ENCODE measurements at regions not wholly inside any gene's neighbourhood (a gene's known extent, or its start where the extent isn't known, plus 50 kb on each side); places are given as distances from the start of the nearest gene placed in this dataset.
A peak's percentile ranks its signal among the peaks of the same experiment; 100 is the strongest.

GRCh38 chr13:62110079-62110478 lies 694.4 kb upstream of the PCDH20 start:
- H3K4me2 ChIP-seq: no peak overlapping the region
- H3K27me3 ChIP-seq (ENCODE audit: insufficient read depth): no peaks in the 10 kb centered on the region
- H3K79me2 ChIP-seq (replicated peaks; ENCODE audit: insufficient read depth): no peaks in the 10 kb centered on the region
- H3K27ac ChIP-seq (ENCODE audit: low read depth): no peak overlapping the region
- peaks cover 6% of the 10 kb centered on the region; the same call in 2 of the 3 replicates for H3K4me1 Mint-ChIP-seq
- peaks cover 7% of the 10 kb centered on the region; the same call in 1 of the 2 replicates for H3K4me1 ChIP-seq (ENCODE audit: insufficient read depth)
- no peaks in the 10 kb centered on the region for H3F3A ChIP-seq (replicated peaks; ENCODE audit: low read depth)
- peaks cover 4% of the 10 kb centered on the region; the same call in 1 of the 3 replicates for H3K9me3 Mint-ChIP-seq
- ATAC-seq: no peak
- no peaks in the 10 kb centered on the region for H3K36me3 ChIP-seq (ENCODE audit: insufficient read depth)
- no peaks in the 10 kb centered on the region for H3K9me2 ChIP-seq (ENCODE audit: insufficient read depth)
- no peak overlapping the region for H3K4me3 ChIP-seq
- TF ChIP-seq JUNB (IDR thresholded peaks at IDR 0.05; ENCODE audit: unreplicated experiment): no peak
- TF ChIP-seq CREB1 (CRISPR knock-in tag; IDR thresholded peaks at IDR 0.05; ENCODE audit: low read depth): no peak
- TF ChIP-seq, protein P1, sequence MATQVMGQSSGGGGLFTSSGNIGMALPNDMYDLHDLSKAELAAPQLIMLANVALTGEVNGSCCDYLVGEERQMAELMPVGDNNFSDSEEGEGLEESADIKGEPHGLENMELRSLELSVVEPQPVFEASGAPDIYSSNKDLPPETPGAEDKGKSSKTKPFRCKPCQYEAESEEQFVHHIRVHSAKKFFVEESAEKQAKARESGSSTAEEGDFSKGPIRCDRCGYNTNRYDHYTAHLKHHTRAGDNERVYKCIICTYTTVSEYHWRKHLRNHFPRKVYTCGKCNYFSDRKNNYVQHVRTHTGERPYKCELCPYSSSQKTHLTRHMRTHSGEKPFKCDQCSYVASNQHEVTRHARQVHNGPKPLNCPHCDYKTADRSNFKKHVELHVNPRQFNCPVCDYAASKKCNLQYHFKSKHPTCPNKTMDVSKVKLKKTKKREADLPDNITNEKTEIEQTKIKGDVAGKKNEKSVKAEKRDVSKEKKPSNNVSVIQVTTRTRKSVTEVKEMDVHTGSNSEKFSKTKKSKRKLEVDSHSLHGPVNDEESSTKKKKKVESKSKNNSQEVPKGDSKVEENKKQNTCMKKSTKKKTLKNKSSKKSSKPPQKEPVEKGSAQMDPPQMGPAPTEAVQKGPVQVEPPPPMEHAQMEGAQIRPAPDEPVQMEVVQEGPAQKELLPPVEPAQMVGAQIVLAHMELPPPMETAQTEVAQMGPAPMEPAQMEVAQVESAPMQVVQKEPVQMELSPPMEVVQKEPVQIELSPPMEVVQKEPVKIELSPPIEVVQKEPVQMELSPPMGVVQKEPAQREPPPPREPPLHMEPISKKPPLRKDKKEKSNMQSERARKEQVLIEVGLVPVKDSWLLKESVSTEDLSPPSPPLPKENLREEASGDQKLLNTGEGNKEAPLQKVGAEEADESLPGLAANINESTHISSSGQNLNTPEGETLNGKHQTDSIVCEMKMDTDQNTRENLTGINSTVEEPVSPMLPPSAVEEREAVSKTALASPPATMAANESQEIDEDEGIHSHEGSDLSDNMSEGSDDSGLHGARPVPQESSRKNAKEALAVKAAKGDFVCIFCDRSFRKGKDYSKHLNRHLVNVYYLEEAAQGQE (IDR thresholded peaks at IDR 0.05; ENCODE audit: unreplicated experiment): no peak
- TF ChIP-seq, protein P2, sequence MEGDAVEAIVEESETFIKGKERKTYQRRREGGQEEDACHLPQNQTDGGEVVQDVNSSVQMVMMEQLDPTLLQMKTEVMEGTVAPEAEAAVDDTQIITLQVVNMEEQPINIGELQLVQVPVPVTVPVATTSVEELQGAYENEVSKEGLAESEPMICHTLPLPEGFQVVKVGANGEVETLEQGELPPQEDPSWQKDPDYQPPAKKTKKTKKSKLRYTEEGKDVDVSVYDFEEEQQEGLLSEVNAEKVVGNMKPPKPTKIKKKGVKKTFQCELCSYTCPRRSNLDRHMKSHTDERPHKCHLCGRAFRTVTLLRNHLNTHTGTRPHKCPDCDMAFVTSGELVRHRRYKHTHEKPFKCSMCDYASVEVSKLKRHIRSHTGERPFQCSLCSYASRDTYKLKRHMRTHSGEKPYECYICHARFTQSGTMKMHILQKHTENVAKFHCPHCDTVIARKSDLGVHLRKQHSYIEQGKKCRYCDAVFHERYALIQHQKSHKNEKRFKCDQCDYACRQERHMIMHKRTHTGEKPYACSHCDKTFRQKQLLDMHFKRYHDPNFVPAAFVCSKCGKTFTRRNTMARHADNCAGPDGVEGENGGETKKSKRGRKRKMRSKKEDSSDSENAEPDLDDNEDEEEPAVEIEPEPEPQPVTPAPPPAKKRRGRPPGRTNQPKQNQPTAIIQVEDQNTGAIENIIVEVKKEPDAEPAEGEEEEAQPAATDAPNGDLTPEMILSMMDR (conservative IDR thresholded peaks at IDR 0.05; ENCODE audit: low read depth in 2 of 2): no peak
- TF ChIP-seq, protein P3, sequence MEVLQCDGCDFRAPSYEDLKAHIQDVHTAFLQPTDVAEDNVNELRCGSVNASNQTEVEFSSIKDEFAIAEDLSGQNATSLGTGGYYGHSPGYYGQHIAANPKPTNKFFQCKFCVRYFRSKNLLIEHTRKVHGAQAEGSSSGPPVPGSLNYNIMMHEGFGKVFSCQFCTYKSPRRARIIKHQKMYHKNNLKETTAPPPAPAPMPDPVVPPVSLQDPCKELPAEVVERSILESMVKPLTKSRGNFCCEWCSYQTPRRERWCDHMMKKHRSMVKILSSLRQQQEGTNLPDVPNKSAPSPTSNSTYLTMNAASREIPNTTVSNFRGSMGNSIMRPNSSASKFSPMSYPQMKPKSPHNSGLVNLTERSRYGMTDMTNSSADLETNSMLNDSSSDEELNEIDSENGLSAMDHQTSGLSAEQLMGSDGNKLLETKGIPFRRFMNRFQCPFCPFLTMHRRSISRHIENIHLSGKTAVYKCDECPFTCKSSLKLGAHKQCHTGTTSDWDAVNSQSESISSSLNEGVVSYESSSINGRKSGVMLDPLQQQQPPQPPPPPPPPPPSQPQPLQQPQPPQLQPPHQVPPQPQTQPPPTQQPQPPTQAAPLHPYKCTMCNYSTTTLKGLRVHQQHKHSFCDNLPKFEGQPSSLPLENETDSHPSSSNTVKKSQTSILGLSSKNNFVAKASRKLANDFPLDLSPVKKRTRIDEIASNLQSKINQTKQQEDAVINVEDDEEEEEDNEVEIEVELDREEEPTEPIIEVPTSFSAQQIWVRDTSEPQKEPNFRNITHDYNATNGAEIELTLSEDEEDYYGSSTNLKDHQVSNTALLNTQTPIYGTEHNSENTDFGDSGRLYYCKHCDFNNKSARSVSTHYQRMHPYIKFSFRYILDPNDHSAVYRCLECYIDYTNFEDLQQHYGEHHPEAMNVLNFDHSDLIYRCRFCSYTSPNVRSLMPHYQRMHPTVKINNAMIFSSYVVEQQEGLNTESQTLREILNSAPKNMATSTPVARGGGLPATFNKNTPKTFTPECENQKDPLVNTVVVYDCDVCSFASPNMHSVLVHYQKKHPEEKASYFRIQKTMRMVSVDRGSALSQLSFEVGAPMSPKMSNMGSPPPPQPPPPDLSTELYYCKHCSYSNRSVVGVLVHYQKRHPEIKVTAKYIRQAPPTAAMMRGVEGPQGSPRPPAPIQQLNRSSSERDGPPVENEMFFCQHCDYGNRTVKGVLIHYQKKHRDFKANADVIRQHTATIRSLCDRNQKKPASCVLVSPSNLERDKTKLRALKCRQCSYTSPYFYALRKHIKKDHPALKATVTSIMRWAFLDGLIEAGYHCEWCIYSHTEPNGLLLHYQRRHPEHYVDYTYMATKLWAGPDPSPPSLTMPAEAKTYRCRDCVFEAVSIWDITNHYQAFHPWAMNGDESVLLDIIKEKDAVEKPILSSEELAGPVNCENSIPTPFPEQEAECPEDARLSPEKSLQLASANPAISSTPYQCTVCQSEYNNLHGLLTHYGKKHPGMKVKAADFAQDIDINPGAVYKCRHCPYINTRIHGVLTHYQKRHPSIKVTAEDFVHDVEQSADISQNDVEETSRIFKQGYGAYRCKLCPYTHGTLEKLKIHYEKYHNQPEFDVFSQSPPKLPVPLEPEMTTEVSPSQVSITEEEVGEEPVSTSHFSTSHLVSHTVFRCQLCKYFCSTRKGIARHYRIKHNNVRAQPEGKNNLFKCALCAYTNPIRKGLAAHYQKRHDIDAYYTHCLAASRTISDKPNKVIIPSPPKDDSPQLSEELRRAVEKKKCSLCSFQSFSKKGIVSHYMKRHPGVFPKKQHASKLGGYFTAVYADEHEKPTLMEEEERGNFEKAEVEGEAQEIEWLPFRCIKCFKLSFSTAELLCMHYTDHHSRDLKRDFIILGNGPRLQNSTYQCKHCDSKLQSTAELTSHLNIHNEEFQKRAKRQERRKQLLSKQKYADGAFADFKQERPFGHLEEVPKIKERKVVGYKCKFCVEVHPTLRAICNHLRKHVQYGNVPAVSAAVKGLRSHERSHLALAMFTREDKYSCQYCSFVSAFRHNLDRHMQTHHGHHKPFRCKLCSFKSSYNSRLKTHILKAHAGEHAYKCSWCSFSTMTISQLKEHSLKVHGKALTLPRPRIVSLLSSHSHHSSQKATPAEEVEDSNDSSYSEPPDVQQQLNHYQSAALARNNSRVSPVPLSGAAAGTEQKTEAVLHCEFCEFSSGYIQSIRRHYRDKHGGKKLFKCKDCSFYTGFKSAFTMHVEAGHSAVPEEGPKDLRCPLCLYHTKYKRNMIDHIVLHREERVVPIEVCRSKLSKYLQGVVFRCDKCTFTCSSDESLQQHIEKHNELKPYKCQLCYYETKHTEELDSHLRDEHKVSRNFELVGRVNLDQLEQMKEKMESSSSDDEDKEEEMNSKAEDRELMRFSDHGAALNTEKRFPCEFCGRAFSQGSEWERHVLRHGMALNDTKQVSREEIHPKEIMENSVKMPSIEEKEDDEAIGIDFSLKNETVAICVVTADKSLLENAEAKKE (CRISPR knock-in tag; IDR thresholded peaks at IDR 0.05): no peak
- TF ChIP-seq ZNF331 (CRISPR knock-in tag; IDR thresholded peaks at IDR 0.05; ENCODE audit: low read depth): no peak
- TF ChIP-seq ETS1 (IDR thresholded peaks at IDR 0.05): no peak
- no peak for TF ChIP-seq NANOG (IDR thresholded peaks at IDR 0.05; ENCODE audit: borderline replicate concordance)
- TF ChIP-seq STAT1 (IDR thresholded peaks at IDR 0.05; ENCODE audit: unreplicated experiment): no peak
- TF ChIP-seq ZNF114 (CRISPR knock-in tag; IDR thresholded peaks at IDR 0.05): no peak
- TF ChIP-seq EZH2 (IDR thresholded peaks at IDR 0.05; ENCODE audit: low read depth, unreplicated experiment): no peak
- TF ChIP-seq POLR2AphosphoS5 (IDR thresholded peaks at IDR 0.05; ENCODE audit: low read depth): no peak
- TF ChIP-seq EZH2phosphoT487 (IDR thresholded peaks at IDR 0.05; ENCODE audit: unreplicated experiment): no peak
- no peaks in the 10 kb centered on the region for H3K27me3 Mint-ChIP-seq (ENCODE audit: insufficient read depth, low read depth, poor library complexity)
- peak overlapping the region; percentile 86 for H3K27ac Mint-ChIP-seq
- peak overlapping the region; percentile 25; the same call in 1 of the 2 replicates for H2AFZ ChIP-seq
- no peak for DNase-seq (ENCODE audit: low spot score)
- no peaks in the 10 kb centered on the region for H3K36me3 Mint-ChIP-seq (ENCODE audit: low read depth)
- H4K20me1 ChIP-seq (replicated peaks; ENCODE audit: insufficient read depth): no peaks in the 10 kb centered on the region
- no peak overlapping the region for H3K4me3 Mint-ChIP-seq

Measured in GM23338 (cell line).